Hepatocyte (in vitro differentiated cells): ENCODE measurements at regions not wholly inside any gene's neighbourhood (a gene's known extent, or its start where the extent isn't known, plus 50 kb on each side); places are given as distances from the start of the nearest gene placed in this dataset.

Source experiments
- EZH2 ChIP-seq: fragments of 200-600 bp; sonication (generic); IDR thresholded peaks from 2 replicates; pipeline ENCODE4 v1.6.1; 2016; ENCODE audit warnings: antibody characterized with exemption, mild to moderate bottlenecking, borderline replicate concordance
- EZH2phosphoT487 ChIP-seq: fragments of 200-600 bp; sonication (generic); IDR thresholded peaks from one replicate; pipeline ENCODE4 v1.6.1; 2018; ENCODE audit warnings: antibody characterized with exemption, mild to moderate bottlenecking, low read depth, moderate library complexity; ENCODE audit not compliant: unreplicated experiment, severe bottlenecking
- TF ChIP-seq, protein P1 (sequence below): fragments of 200-600 bp; sonication (generic); IDR thresholded peaks from 2 replicates; pipeline ENCODE4 v1.5.1; 2016; ENCODE audit warnings: antibody characterized with exemption, mild to moderate bottlenecking; ENCODE audit not compliant: poor library complexity

DNA sequence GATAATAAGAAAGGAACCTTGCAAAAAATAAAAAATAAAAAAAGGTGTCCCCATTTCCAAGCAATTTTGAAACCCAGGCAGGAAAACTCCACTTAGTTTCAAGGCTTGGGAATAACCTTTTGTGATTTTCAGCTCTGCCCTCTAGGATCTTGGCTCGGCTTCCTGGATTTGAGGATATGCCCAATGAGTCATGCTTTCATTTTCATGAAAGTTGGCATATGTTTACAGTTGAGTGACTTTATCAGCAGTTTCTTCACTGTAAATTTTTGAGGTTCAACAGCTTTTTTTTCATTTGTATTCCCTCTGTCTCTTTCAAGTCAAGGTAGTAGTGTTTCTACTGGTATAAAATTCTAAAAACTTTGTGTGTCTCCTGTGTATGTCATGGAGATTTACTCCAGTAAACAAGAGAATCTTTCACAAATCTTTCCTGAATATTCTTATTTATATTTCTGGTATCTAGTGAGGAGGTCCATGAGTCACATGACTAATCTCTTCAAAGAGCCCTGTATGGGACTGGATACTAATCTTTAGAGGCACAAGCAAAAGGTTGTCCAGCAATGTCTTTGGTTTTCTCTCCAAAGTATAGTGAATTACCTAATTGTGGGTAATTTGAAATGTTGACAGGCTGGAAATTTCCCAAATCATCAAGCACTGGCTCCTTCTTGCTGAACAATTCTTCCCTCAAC lies 335.3 kb downstream of the BRINP2 start:
- TF ChIP-seq, protein P1, sequence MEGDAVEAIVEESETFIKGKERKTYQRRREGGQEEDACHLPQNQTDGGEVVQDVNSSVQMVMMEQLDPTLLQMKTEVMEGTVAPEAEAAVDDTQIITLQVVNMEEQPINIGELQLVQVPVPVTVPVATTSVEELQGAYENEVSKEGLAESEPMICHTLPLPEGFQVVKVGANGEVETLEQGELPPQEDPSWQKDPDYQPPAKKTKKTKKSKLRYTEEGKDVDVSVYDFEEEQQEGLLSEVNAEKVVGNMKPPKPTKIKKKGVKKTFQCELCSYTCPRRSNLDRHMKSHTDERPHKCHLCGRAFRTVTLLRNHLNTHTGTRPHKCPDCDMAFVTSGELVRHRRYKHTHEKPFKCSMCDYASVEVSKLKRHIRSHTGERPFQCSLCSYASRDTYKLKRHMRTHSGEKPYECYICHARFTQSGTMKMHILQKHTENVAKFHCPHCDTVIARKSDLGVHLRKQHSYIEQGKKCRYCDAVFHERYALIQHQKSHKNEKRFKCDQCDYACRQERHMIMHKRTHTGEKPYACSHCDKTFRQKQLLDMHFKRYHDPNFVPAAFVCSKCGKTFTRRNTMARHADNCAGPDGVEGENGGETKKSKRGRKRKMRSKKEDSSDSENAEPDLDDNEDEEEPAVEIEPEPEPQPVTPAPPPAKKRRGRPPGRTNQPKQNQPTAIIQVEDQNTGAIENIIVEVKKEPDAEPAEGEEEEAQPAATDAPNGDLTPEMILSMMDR: no peak
- TF ChIP-seq EZH2: no peak
- no peak for TF ChIP-seq EZH2phosphoT487
